Activated T-cell treated with anti-CD3 and anti-CD28 coated beads, Interleukin-2, amount 50 U/mL, for 72 hours (primary cell): ENCODE measurements at regions not wholly inside any gene's neighbourhood (a gene's known extent, or its start where the extent isn't known, plus 50 kb on each side); places are given as distances from the start of the nearest gene placed in this dataset.

Experiments
- ATAC-seq, 2 donors: fragments of 150-1000 bp; cut with Tn5 transposase; replicated peaks in 1 of 2; 2 replicates each; pipeline ENCODE4 v1.10.0; 2021; ENCODE audit warnings: moderate library complexity in 2 of 2, mild to moderate bottlenecking in 1 of 2
- DNase-seq, 2 donors: peaks; one replicate each; pipeline ENCODE4 v3.0.0; 2021 to 2022; ENCODE audit warnings: mixed read lengths in 1 of 2
- H3K27ac Mint-ChIP-seq: one replicate; pipeline ENCODE4 v1.8.0; 2022; ENCODE audit warnings: mild to moderate bottlenecking, moderate library complexity, mixed read lengths
- H3K27me3 Mint-ChIP-seq: one replicate; pipeline ENCODE4 v1.8.0; 2022; ENCODE audit warnings: low read depth, mixed read lengths
- H3K36me3 Mint-ChIP-seq, 2 donors: one replicate each; pipeline ENCODE4 v1.8.0; 2022; ENCODE audit warnings: mixed read lengths in 2 of 2, mild to moderate bottlenecking in 1 of 2; ENCODE audit not compliant: insufficient read depth in 2 of 2
- H3K4me1 Mint-ChIP-seq: one replicate; pipeline ENCODE4 v1.8.0; 2022; ENCODE audit warnings: low read depth, mixed read lengths
- H3K4me3 Mint-ChIP-seq, 2 donors: one replicate each; pipeline ENCODE4 v1.8.0; 2022; ENCODE audit warnings: mild to moderate bottlenecking in 2 of 2, mixed read lengths in 2 of 2, moderate library complexity in 2 of 2
- H3K9me3 Mint-ChIP-seq, 2 donors: one replicate each; pipeline ENCODE4 v1.8.0; 2022; ENCODE audit warnings: mixed read lengths in 2 of 2

DNA sequence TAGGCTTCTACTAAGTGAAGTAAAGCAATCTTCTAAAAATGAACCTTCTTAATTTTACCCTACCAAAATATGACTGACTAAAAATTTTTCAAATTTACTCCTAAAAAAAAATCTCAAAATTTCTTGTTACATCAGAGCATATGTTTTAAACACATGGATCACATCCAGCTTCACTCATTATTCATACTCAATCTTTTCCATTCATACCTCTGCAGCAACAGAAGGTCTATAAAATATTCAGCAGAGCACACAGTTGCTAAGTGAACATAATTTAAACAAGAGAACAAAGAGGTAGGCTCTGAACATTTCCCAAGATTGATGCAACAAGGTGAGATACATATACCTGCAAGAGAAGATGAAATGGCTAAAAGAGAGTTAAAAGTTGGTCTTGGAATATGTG is 213.9 kb downstream of the SOD2 start:
- peaks cover 19% of the 10 kb centered on the region for H3K27me3 Mint-ChIP-seq
- H3K27ac Mint-ChIP-seq, result no peak overlapping the region
- no peaks in the 10 kb centered on the region for H3K36me3 Mint-ChIP-seq
- ATAC-seq, result no peak
- DNase-seq, result no peak
- no peaks in the 10 kb centered on the region for H3K4me1 Mint-ChIP-seq
- no peak overlapping the region for H3K4me3 Mint-ChIP-seq
- peaks cover 0 to 2% of the 10 kb centered on the region in 2 donors for H3K9me3 Mint-ChIP-seq

DNA sequence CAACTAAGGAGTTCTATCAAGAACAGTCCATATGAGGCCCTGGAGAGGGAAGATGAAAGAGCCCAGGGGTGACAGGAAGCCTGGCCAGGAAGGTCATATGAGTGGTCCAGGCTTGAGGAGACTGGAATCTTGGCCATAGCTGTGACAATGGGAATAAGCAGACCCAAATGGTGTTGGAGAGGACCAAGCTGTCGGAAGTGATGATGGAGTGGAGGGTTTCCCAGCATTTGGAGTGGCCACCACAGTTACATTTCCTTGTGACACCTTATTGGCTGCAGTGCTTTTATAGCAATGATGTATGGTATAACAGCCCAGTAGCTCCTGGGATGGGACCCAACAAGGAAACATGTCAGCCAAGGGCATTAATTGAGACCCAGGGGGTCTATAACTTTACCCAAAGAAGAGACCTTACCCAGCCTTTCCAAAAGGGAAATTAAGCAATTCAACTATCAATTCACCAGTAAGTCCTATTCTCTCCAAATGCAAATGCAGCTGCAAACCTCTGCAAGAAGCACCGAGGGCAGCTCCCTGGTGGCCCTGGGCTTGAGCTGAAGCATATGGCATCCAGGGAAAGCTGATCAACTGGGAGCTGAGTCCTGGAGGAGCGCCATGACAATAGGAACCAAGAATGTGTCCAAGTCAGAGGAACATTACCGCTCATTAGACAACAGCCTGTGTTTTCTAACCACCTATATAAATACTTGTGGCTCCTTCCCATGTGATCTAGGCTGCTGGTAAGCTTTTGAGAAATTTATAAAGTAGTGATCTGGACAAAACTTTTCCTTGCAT is 219.4 kb downstream of the SOD2 start:
- Mint-ChIP-seq H3K27me3 (peaks cover 12% of the 10 kb centered on the region), H3K36me3 (no peaks in the 10 kb centered on the region), H3K4me3 (no peak overlapping the region), H3K27ac (no peak overlapping the region), H3K4me1 (no peaks in the 10 kb centered on the region), H3K9me3 (no peaks in the 10 kb centered on the region)
- DNase-seq (no peak), ATAC-seq (no peak)

DNA sequence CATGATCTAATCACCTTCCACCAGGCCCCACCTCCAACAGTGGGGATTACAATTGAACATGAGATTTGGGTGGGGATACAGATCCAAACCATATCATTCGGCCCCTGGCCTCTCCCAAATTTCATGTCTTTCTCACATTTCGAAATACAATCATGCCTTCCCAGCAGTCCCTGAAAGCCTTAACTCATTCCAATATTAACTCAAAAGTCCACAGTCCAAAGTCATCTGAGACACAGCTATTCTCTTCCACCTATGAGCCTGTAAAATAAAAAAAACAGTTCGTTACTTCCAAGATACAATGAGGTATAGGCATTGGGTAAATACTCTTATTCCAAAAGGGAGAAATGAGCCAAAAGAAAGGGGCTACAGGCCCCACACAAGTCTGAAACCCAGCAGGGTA is 222.6 kb downstream of the SOD2 start:
- Mint-ChIP-seq H3K27ac (no peak overlapping the region), H3K4me1 (peaks cover 6% of the 10 kb centered on the region), H3K9me3 (no peaks in the 10 kb centered on the region), H3K27me3 (peaks cover 28% of the 10 kb centered on the region), H3K36me3 (no peaks in the 10 kb centered on the region), H3K4me3 (no peak overlapping the region)
- no peak for DNase-seq
- no peak for ATAC-seq

DNA sequence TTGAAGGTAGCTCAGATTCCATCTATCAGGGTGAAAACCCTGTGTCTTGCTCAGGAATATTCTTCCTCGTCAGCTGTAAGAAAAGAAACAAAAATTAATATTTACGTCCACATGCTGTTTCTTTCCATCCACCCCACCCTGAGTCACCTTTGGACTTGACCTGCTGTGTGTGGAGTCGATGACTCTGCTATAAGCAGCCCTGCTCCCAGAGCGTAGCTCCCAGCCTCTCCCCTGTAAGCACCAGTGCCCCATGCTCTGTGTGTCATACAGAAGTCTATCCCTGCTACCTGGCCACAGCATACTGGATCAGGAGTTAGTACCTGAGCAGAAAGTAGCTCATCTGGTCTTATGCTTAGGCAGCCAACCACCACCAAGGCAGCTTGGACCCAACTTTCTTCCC is 223.6 kb downstream of the SOD2 start:
- ATAC-seq (no peak), DNase-seq (no peak)
- Mint-ChIP-seq H3K4me3 (no peak overlapping the region), H3K36me3 (no peaks in the 10 kb centered on the region), H3K9me3 (no peaks in the 10 kb centered on the region), H3K4me1 (peaks cover 6% of the 10 kb centered on the region), H3K27ac (no peak overlapping the region), H3K27me3 (peaks cover 33% of the 10 kb centered on the region)

DNA sequence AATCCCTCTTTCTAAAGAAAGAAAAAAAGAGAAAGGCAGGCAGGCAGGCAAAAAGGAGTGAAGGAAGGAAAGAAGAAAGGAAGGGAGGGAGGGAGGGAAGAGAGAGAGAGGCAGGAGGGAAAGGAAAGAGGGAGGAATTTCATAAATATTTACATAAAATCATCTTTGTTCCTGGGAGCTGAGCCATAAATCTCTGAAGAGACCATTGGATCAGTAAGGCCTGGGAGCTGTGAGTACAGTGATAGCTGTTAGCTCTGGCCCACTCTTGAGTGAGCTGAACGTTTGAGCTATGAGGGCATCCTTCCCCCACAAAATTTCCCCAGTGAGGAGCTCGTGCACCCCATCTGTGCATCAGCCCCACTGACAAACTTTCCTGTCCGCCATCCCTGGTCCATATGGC is 224.0 kb downstream of the SOD2 start:
- ATAC-seq, result no peak

DNA sequence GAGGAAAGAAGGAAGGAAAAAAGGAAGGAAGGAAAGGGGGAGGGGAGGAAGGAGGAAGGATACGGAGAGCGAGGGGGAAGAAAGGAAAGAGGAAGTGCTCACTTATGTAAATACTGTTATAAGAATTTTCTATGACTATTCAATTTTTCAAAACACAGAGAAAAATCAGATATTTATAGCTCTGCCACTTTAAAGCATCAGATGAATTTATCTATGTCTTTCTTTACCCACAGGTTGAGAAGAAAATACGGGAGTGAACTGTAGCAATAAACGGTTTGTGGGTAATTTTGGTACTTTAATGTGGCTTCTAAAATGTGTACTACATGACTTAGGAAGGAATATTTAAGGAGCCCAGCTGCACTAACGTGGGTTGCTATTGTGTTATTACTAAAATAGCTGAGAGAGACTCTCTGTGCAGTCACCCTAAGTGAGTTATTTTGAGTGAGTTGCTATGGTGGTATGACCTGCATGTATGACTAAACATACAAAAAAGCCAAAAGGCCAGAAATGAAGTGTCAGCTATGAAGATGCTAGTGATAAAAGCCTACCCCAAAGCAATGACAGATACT is 225.5 kb downstream of the SOD2 start:
- peak overlapping the region; percentile 85 for H3K27ac Mint-ChIP-seq
- no peaks in the 10 kb centered on the region for H3K36me3 Mint-ChIP-seq
- DNase-seq, result no peak
- H3K27me3 Mint-ChIP-seq, result peaks cover 36% of the 10 kb centered on the region
- H3K9me3 Mint-ChIP-seq, result no peaks in the 10 kb centered on the region
- H3K4me3 Mint-ChIP-seq, result peak overlapping the region in 1 of 2 donors; percentile 40
- peak; percentile 76 to 88 for ATAC-seq
- H3K4me1 Mint-ChIP-seq, result peaks cover 6% of the 10 kb centered on the region

More for the DNA sequence above, 224.0 kb downstream of the SOD2 start:
- H3K9me3 Mint-ChIP-seq, result no peaks in the 10 kb centered on the region
- H3K27me3 Mint-ChIP-seq, result peaks cover 36% of the 10 kb centered on the region
- H3K27ac Mint-ChIP-seq, result no peak overlapping the region
- H3K4me3 Mint-ChIP-seq, result no peak overlapping the region
- no peak for DNase-seq
- H3K36me3 Mint-ChIP-seq, result no peaks in the 10 kb centered on the region
- H3K4me1 Mint-ChIP-seq, result peaks cover 6% of the 10 kb centered on the region

DNA sequence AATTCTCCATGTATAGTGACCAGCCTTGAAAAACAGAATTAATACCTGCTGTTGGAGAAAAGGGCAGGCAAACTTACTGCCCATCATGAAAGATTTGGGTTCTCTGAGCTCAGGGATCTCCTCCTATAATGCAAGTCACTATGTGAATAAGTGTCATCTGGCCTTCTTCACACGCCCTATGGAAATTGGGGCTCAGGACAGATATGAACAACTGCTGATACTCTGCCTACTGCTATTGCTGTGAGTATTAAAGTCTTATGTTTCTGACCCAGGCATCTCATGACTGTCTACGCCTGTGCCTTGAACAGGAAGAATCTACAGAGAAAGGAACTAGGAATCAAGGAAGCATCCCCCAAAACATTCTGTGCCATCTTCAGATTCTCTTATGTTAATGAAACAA is 226.1 kb downstream of the SOD2 start:
- H3K27me3 Mint-ChIP-seq, result peaks cover 36% of the 10 kb centered on the region
- H3K36me3 Mint-ChIP-seq, result no peaks in the 10 kb centered on the region
- no peak overlapping the region for H3K27ac Mint-ChIP-seq
- H3K4me3 Mint-ChIP-seq, result no peak overlapping the region
- no peaks in the 10 kb centered on the region for H3K9me3 Mint-ChIP-seq
- H3K4me1 Mint-ChIP-seq, result peaks cover 6% of the 10 kb centered on the region
- ATAC-seq (no peak), DNase-seq (no peak)

DNA sequence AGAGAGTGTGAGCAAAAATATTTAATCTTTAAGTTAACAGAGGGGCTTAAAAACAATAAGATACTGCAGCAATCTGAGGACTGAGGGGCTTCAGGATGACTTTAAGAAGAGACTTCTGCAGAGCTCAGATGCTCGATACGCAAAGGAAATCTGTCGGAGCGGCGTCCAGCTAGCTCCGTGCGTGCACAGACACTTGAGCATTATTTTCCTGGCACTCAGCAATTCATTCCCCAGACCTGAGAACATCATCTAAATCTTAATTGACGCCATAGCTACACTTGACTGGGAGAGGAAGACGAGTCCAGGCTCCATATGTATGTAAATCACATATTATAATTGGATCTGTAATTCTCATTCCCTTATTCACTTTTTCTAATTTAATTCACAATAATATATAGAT is 228.2 kb downstream of the SOD2 start:
- no peak overlapping the region for H3K4me3 Mint-ChIP-seq
- DNase-seq (no peak), ATAC-seq (no peak)
- H3K9me3 Mint-ChIP-seq, result no peaks in the 10 kb centered on the region
- peaks cover 6% of the 10 kb centered on the region for H3K4me1 Mint-ChIP-seq
- H3K27me3 Mint-ChIP-seq, result peaks cover 41% of the 10 kb centered on the region
- H3K27ac Mint-ChIP-seq, result no peak overlapping the region
- no peaks in the 10 kb centered on the region for H3K36me3 Mint-ChIP-seq

DNA sequence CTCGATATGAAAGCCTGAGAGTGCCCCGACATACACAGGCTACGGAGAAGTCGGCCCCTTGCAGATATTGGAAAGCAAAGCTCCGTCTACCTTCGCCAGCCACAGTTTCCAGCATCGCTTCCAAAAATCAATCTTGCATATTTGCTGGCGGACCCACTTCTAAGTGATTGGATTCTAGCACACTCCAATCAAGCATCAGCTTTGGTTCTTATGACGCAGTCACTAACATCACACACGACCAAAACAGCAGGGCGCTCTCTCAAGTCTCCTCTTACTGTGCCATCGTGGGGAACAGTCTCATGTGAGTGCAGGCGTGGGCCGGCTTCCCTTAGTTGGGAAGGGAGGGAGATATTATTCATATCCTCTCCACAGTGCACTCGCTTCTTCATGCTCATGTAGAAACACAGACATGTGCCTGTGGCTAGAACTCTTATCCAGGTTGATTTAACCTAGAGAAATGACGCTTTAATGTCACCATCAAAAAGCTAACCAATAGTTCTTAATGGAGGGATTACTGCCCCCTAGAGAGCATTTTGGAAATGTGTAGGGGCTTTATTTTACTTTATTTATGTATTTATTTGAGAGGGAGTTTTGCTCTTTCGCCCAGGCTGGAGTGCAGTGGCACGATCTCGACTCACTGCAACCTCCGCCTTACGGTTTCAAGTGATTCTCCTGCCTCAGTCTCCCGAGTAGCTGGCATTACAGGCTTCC is 229.8 kb downstream of the SOD2 start:
- no peak for ATAC-seq
- no peak for DNase-seq
- no peaks in the 10 kb centered on the region for H3K36me3 Mint-ChIP-seq
- H3K4me3 Mint-ChIP-seq, result no peak overlapping the region
- no peak overlapping the region for H3K27ac Mint-ChIP-seq
- peaks cover 6% of the 10 kb centered on the region for H3K4me1 Mint-ChIP-seq
- H3K27me3 Mint-ChIP-seq, result peaks cover 33% of the 10 kb centered on the region
- no peaks in the 10 kb centered on the region for H3K9me3 Mint-ChIP-seq

DNA sequence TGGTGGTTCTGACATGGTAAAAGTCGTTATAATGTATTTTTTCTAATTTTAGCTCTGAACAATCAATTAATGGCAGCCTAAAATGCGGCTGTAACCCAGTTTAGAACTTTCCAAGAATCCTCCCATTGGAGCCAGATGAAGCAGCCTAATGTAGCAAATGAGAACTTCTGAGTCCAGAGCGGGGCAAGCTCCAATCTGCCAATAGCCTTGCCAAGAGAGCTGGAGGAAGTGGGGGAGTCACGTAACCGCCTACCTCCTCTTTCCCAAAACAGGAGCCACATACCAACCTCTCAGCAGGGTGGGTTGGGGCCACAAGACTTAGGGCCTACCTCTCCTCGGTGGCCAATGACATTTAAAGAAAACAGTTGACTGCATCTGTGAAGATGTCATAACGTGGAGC is 230.6 kb downstream of the SOD2 start:
- H3K4me1 Mint-ChIP-seq, result peaks cover 5% of the 10 kb centered on the region
- H3K27me3 Mint-ChIP-seq, result peaks cover 27% of the 10 kb centered on the region
- no peak overlapping the region for H3K27ac Mint-ChIP-seq
- no peak overlapping the region for H3K4me3 Mint-ChIP-seq
- no peaks in the 10 kb centered on the region for H3K36me3 Mint-ChIP-seq
- DNase-seq, result no peak
- no peak for ATAC-seq
- no peaks in the 10 kb centered on the region for H3K9me3 Mint-ChIP-seq

DNA sequence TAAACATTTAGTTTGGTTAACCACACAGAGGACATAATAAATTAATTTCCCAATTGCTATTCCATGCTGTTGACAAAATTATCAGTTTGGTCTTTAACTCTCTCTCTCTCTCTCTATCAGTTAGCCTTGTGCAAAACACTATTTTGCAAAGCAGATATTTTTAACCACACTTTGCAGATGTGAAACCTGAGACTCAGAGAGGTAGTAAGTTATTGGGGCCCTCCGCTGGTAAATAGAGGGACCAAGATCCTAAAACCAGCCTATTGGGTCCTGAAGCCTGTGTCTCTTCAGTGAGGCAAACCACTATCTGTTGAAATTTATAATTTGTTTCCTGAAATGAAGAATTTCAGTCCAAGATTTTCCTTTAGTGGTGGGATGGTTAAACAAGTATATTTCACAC is 231.0 kb downstream of the SOD2 start:
- H3K9me3 Mint-ChIP-seq, result no peaks in the 10 kb centered on the region
- H3K27ac Mint-ChIP-seq, result no peak overlapping the region
- DNase-seq (no peak), ATAC-seq (no peak)
- no peak overlapping the region for H3K4me3 Mint-ChIP-seq
- peaks cover under 1% of the 10 kb centered on the region for H3K4me1 Mint-ChIP-seq
- H3K36me3 Mint-ChIP-seq, result no peaks in the 10 kb centered on the region
- H3K27me3 Mint-ChIP-seq, result peaks cover 22% of the 10 kb centered on the region

DNA sequence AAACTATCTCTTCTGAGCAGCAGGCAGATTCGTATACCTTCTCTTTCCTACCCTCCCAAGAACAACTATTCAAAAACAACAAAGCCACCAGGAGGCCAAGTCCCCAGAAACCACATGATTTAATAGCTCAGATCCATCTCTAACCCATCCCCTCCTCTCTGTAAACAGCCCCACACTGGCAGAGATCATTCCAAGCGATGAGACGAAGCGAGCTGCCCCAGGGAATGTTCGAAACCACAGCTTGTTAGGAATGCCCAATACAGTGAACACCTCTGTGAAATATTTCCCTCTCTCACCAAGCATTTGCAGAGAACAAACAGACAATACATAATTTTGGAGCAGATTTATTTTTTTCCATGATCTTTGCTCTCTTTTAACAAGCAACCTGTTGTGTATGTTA is 231.8 kb downstream of the SOD2 start:
- Mint-ChIP-seq H3K36me3 (no peaks in the 10 kb centered on the region), H3K4me1 (no peaks in the 10 kb centered on the region), H3K27me3 (peaks cover 21% of the 10 kb centered on the region), H3K4me3 (no peak overlapping the region), H3K9me3 (no peaks in the 10 kb centered on the region), H3K27ac (no peak overlapping the region)
- ATAC-seq (no peak), DNase-seq (no peak)

DNA sequence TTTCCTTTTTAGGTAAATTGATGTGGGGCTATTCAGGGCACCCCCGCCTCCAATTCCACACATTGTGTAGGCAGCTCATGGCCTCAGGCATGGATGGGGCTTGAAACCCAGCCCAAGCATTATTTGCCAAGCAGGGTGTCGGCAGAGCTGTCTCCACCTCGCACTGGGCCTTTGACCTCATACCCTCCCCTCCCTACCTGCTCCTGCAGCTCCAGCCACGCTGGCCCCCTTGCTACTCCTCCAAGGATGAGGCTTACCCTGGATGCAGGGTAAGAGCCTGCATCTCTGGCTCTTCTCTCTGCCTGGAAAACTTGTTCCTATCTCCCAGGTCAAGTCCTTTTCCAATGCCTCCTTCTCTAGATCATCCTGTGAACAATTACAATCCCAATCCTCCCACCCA is 232.6 kb downstream of the SOD2 start:
- H3K27me3 Mint-ChIP-seq, result peaks cover 21% of the 10 kb centered on the region
- H3K9me3 Mint-ChIP-seq, result peaks cover 0 to under 1% of the 10 kb centered on the region in 2 donors
- H3K4me1 Mint-ChIP-seq, result no peaks in the 10 kb centered on the region
- H3K27ac Mint-ChIP-seq, result no peak overlapping the region
- ATAC-seq, result no peak
- DNase-seq, result no peak
- H3K36me3 Mint-ChIP-seq, result peaks cover 0 to under 1% of the 10 kb centered on the region in 2 donors
- H3K4me3 Mint-ChIP-seq, result no peak overlapping the region
